PC-3 (cell line): ENCODE measurements at regions not wholly inside any gene's neighbourhood (a gene's known extent, or its start where the extent isn't known, plus 50 kb on each side); places are given as distances from the start of the nearest gene placed in this dataset.
A peak's percentile ranks its signal among the peaks of the same experiment; 100 is the strongest.

ENCODE experiments used
- ATAC-seq: fragments of 200-7000 bp; cut with Tn5 transposase; 2 replicates; pipeline ENCODE4 v1.9.1; 2020; ENCODE audit warnings: mild to moderate bottlenecking, moderate library complexity
- BruUV-seq: library from RNA; stranded (reverse); fragments of 400-500 nt; replicated peaks from 2 replicates; lab custom pipeline; 2021; lab: Mats Ljungman, UMichigan
- CTCF ChIA-PET: fragments of 300-600 bp; sonication (Branson Sonifier 250); formaldehyde crosslinking; loops from one replicate; lab custom pipeline; 2022; ENCODE audit warnings: antibody characterized with exemption; lab: Charles Lee
- POLR2A ChIA-PET: fragments of 300-600 bp; sonication (Branson Sonifier 250); formaldehyde crosslinking; loops from one replicate; lab custom pipeline; 2022; ENCODE audit warnings: antibody characterized with exemption; ENCODE audit not compliant: unreplicated experiment; lab: Charles Lee
- DNase-seq: peaks from one replicate; pipeline ENCODE4 v3.0.0-alpha.2; 2015
- H2AFZ ChIP-seq: fragments of 300-600 bp; sonication (generic); 2 replicates; pipeline ENCODE4 v1.6.0; 2016; ENCODE audit warnings: antibody characterized with exemption, low read length
- H3F3A ChIP-seq: fragments of 300-600 bp; sonication (generic); one replicate; pipeline ENCODE4 v1.6.0; 2017; ENCODE audit warnings: antibody characterized with exemption, low read length, control low read depth, mild to moderate bottlenecking; ENCODE audit not compliant: unreplicated experiment
- H3K27ac ChIP-seq: fragments of 300-600 bp; sonication (generic); 2 replicates; pipeline ENCODE4 v1.5.1; 2016; ENCODE audit warnings: mild to moderate bottlenecking, low read length
- H3K27me3 ChIP-seq: fragments of 300-600 bp; sonication (generic); 2 replicates; pipeline ENCODE4 v1.6.1; 2016; ENCODE audit warnings: low read length, mixed read lengths
- H3K36me3 ChIP-seq: fragments of 300-600 bp; sonication (generic); 2 replicates; pipeline ENCODE4 v1.6.1; 2016; ENCODE audit warnings: low read depth, mixed run types, low read length, mixed read lengths
- H3K4me1 ChIP-seq: fragments of 300-600 bp; sonication (generic); 2 replicates; pipeline ENCODE4 v1.5.1; 2016; ENCODE audit warnings: low read length; ENCODE audit not compliant: insufficient read depth
- H3K4me2 ChIP-seq: fragments of 300-600 bp; sonication (generic); 2 replicates; pipeline ENCODE4 v1.6.0; 2016; ENCODE audit warnings: low read length
- H3K4me3 ChIP-seq: fragments of 300-600 bp; sonication (generic); 2 replicates; pipeline ENCODE4 v1.5.1; 2016; ENCODE audit warnings: mild to moderate bottlenecking, low read length, mixed read lengths
- H3K79me2 ChIP-seq: fragments of 300-600 bp; sonication (generic); 2 replicates; pipeline ENCODE4 v1.6.1; 2017; ENCODE audit warnings: low read length, mixed read lengths
- H3K9ac ChIP-seq: fragments of 300-600 bp; sonication (generic); 2 replicates; pipeline ENCODE4 v1.6.0; 2016; ENCODE audit warnings: mild to moderate bottlenecking, low read length
- H3K9me2 ChIP-seq: fragments of 300-600 bp; sonication (generic); replicated peaks from 2 replicates; pipeline ENCODE4 v1.6.1; 2016; ENCODE audit warnings: mixed run types, low read length, mixed read lengths
- H3K9me3 ChIP-seq: fragments of 300-600 bp; sonication (generic); 2 replicates; pipeline ENCODE4 v1.6.1; 2016; ENCODE audit warnings: low read length, mixed read lengths
- H4K20me1 ChIP-seq: fragments of 300-600 bp; sonication (generic); 2 replicates; pipeline ENCODE4 v1.6.1; 2016; ENCODE audit warnings: low read length, mixed read lengths
- EZH2 ChIP-seq: fragments of 300-600 bp; sonication (generic); IDR thresholded peaks from one replicate; pipeline ENCODE4 v1.6.1; 2017; ENCODE audit warnings: antibody characterized with exemption, mild to moderate bottlenecking, low read length; ENCODE audit not compliant: unreplicated experiment
- EZH2phosphoT487 ChIP-seq: fragments of 300-600 bp; sonication (generic); IDR thresholded peaks from 2 replicates; pipeline ENCODE4 v1.6.1; 2018; ENCODE audit warnings: mild to moderate bottlenecking, antibody characterized with exemption, low read length, borderline replicate concordance
- intact Hi-C: fragments of 100-400 bp; cut with micrococcal nuclease; formaldehyde crosslinking; loops from 2 replicates; pipeline ENCODE4 v1.9.0; 2023
- TF ChIP-seq, protein P1 (sequence below): fragments of 300-600 bp; sonication (generic); conservative IDR thresholded peaks from 2 replicates; pipeline ENCODE4 v1.5.1; 2017; ENCODE audit warnings: antibody characterized with exemption, low read depth, mild to moderate bottlenecking, low read length

DNA sequence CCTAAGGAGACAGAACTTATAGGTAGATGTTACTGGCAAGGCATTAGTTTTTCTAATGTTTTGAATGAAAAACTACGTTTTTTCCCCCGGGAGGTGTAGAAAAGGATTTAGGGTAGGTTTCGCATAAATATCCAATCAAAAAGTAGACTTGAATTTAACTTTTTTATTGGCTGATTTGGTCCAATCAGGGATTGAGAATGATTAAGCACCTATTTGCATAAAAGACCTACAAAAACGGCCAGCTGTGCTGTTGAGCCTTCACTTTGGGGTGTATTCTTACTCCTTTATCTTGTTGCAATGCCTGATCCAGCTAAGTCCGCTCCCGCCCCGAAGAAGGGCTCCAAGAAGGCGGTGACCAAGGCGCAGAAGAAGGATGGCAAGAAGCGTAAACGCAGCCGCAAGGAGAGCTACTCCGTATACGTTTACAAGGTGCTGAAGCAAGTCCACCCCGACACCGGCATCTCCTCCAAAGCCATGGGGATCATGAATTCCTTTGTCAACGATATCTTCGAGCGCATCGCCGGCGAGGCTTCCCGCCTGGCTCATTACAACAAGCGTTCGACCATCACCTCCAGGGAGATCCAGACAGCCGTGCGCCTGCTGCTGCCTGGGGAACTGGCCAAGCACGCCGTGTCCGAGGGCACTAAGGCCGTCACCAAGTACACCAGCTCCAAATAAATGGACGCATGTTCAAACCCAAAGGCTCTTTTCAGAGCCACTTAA is 113.5 kb upstream of the BTN3A2 start:
- ChIA-PET POLR2A (interaction anchor here (0.6 to 2.3 kb wide), 4 partner anchors 18 to 127 kb away, joined by 3 to 34 read pairs (median 4); a partner anchor contains a TSS), CTCF (interaction anchor here (0.5 to 1.1 kb wide), 2 partner anchors 29 to 35 kb away, joined by 3 to 5 read pairs; a partner anchor contains a TSS)
- no peaks in the 10 kb centered on the region for H3K4me1 ChIP-seq
- H3K4me3 ChIP-seq, result peak overlapping the region; percentile 69
- ATAC-seq (peak; percentile 40), DNase-seq (peak; percentile 78)
- peak overlapping the region; percentile 58 for H2AFZ ChIP-seq
- H3K9ac ChIP-seq, result peak overlapping the region; percentile 71
- H3K9me2 ChIP-seq, result no peaks in the 10 kb centered on the region
- no peaks in the 10 kb centered on the region for H4K20me1 ChIP-seq
- no peaks in the 10 kb centered on the region for H3K27me3 ChIP-seq
- intact Hi-C loops, result no loop called here
- H3K36me3 ChIP-seq, result no peaks in the 10 kb centered on the region
- no peak for TF ChIP-seq EZH2phosphoT487
- TF ChIP-seq, protein P1, sequence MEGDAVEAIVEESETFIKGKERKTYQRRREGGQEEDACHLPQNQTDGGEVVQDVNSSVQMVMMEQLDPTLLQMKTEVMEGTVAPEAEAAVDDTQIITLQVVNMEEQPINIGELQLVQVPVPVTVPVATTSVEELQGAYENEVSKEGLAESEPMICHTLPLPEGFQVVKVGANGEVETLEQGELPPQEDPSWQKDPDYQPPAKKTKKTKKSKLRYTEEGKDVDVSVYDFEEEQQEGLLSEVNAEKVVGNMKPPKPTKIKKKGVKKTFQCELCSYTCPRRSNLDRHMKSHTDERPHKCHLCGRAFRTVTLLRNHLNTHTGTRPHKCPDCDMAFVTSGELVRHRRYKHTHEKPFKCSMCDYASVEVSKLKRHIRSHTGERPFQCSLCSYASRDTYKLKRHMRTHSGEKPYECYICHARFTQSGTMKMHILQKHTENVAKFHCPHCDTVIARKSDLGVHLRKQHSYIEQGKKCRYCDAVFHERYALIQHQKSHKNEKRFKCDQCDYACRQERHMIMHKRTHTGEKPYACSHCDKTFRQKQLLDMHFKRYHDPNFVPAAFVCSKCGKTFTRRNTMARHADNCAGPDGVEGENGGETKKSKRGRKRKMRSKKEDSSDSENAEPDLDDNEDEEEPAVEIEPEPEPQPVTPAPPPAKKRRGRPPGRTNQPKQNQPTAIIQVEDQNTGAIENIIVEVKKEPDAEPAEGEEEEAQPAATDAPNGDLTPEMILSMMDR, result no peak
- no peak for TF ChIP-seq EZH2
- H3K27ac ChIP-seq, result peak overlapping the region; percentile 73
- no peaks in the 10 kb centered on the region for H3F3A ChIP-seq
- BruUV-seq, result TSS peak; percentile 86
- peaks cover 19% of the 10 kb centered on the region for H3K79me2 ChIP-seq
- H3K9me3 ChIP-seq, result no peaks in the 10 kb centered on the region
- H3K4me2 ChIP-seq, result peak overlapping the region; percentile 76

DNA sequence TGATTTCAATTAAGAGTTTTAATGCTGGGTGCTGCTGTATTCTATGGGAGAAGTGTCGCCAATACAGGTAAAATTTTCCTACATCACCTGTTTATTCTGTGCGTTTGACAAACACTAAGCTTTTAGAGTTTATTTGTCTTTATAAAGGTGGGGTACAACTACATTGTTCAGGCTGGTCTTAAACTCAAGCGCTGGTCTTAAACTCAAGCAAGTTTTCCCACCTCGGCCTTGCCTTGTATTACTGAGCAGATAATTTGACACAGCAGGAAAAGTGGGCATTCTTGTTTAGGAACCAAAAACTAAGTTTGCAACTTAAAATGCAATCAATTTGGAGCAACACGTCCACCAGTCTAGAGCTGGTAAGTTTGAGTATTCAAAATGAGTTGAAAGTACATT is 112.9 kb upstream of the BTN3A2 start:
- peaks cover 19% of the 10 kb centered on the region for H3K79me2 ChIP-seq
- intact Hi-C loops, result no loop called here

More for the DNA sequence above, 112.9 kb upstream of the BTN3A2 start:
- ChIA-PET CTCF (no interaction called here), POLR2A (interaction anchor here (0.7 to 2.3 kb wide), 3 partner anchors 18 to 55 kb away, joined by 3 to 34 read pairs (median 3); a partner anchor contains a TSS)
- Histone ChIP-seq H3K27me3 (no peaks in the 10 kb centered on the region), H3K9me2 (no peaks in the 10 kb centered on the region), H3K27ac (peak overlapping the region; percentile 17), H4K20me1 (no peaks in the 10 kb centered on the region), H3K4me3 (peak overlapping the region; percentile 69), H3K4me1 (no peaks in the 10 kb centered on the region), H3F3A (no peaks in the 10 kb centered on the region), H3K9ac (peak overlapping the region; percentile 67), H3K36me3 (no peaks in the 10 kb centered on the region), H2AFZ (no peak overlapping the region), H3K4me2 (peak overlapping the region; percentile 76), H3K9me3 (no peaks in the 10 kb centered on the region)
- no TSS peak for BruUV-seq
- no peak for ATAC-seq
- DNase-seq, result no peak
- TF ChIP-seq, protein P1, result no peak
- TF ChIP-seq EZH2phosphoT487 (no peak), EZH2 (no peak)
